ENCODE measurements at regions not wholly inside any gene's neighbourhood (a gene's known extent, or its start where the extent isn't known, plus 50 kb on each side); places are given as distances from the start of the nearest gene placed in this dataset.

- DNase-seq (ENCODE audit: low spot score), result no peak
- in situ Hi-C loops (cut with MboI; ENCODE audit: low pct_unique_long_range_greater_than_20kb, low sequenced_read_pairs, unreplicated experiment), result no loop called here
- TF ChIP-seq CTCF (IDR thresholded peaks at IDR 0.05; ENCODE audit: extremely low read depth, insufficient read depth, missing control alignments), result no peak
These were observed 842.2 kb downstream of the EPHA7 start for GRCh38 chr6:92577077-92577719.

- in situ Hi-C loops (cut with MboI; ENCODE audit: low pct_unique_long_range_greater_than_20kb, low sequenced_read_pairs, unreplicated experiment), result no loop called here
- no peak for DNase-seq (ENCODE audit: low spot score)
- no peak for TF ChIP-seq CTCF (IDR thresholded peaks at IDR 0.05; ENCODE audit: extremely low read depth, insufficient read depth, missing control alignments)
These were observed 850.8 kb downstream of the EPHA7 start for GRCh38 chr6:92568541-92568940.

GRCh38 chr6:92566632-92567031 lies 852.7 kb downstream of the EPHA7 start:
- no peak for TF ChIP-seq CTCF (IDR thresholded peaks at IDR 0.05; ENCODE audit: extremely low read depth, insufficient read depth, missing control alignments)
- in situ Hi-C loops (cut with MboI; ENCODE audit: low pct_unique_long_range_greater_than_20kb, low sequenced_read_pairs, unreplicated experiment), result no loop called here
- no peak for DNase-seq (ENCODE audit: low spot score)

- in situ Hi-C loops (cut with MboI; ENCODE audit: low pct_unique_long_range_greater_than_20kb, low sequenced_read_pairs, unreplicated experiment), result no loop called here
- no peak for DNase-seq (ENCODE audit: low spot score)
- no peak for TF ChIP-seq CTCF (IDR thresholded peaks at IDR 0.05; ENCODE audit: extremely low read depth, insufficient read depth, missing control alignments)
These were observed 855.0 kb downstream of the EPHA7 start for GRCh38 chr6:92564376-92564775.

GRCh38 chr6:92559611-92560010 lies 859.7 kb downstream of the EPHA7 start:
- in situ Hi-C loops (cut with MboI; ENCODE audit: low pct_unique_long_range_greater_than_20kb, low sequenced_read_pairs, unreplicated experiment), result no loop called here
- no peak for TF ChIP-seq CTCF (IDR thresholded peaks at IDR 0.05; ENCODE audit: extremely low read depth, insufficient read depth, missing control alignments)
- no peak for DNase-seq (ENCODE audit: low spot score)

GRCh38 chr6:92559003-92559402 lies 860.4 kb downstream of the EPHA7 start:
- in situ Hi-C loops (cut with MboI; ENCODE audit: low pct_unique_long_range_greater_than_20kb, low sequenced_read_pairs, unreplicated experiment), result no loop called here
- no peak for TF ChIP-seq CTCF (IDR thresholded peaks at IDR 0.05; ENCODE audit: extremely low read depth, insufficient read depth, missing control alignments)
- no peak for DNase-seq (ENCODE audit: low spot score)

All from GM13977 (cell line).